GM03348 (cell line): ENCODE measurements at regions not wholly inside any gene's neighbourhood (a gene's known extent, or its start where the extent isn't known, plus 50 kb on each side); places are given as distances from the start of the nearest gene placed in this dataset.

Experiments used
- DNase-seq: peaks from one replicate; pipeline ENCODE4 v3.0.0; 2012; ENCODE audit warnings: low spot score

GRCh38 chrX:16222151-16222550, 54.9 kb downstream of the MAGEB17 start:
- peak; percentile 13 for DNase-seq

- no peak for DNase-seq
Observed at GRCh38 chrX:16223385-16223784, 56.1 kb downstream of the MAGEB17 start.

GRCh38 chrX:16239211-16239610, 71.9 kb downstream of the MAGEB17 start:
- peak; percentile 40 for DNase-seq

- no peak for DNase-seq
Observed at GRCh38 chrX:16240231-16240905, 73.1 kb downstream of the MAGEB17 start.

- no peak for DNase-seq
Observed at GRCh38 chrX:16240968-16241367, 73.7 kb downstream of the MAGEB17 start.

GRCh38 chrX:16250296-16250695, 83.0 kb downstream of the MAGEB17 start:
- peak; percentile 3 for DNase-seq

- DNase-seq, result no peak
Observed at GRCh38 chrX:16251782-16252181, 84.5 kb downstream of the MAGEB17 start.

GRCh38 chrX:16258882-16259281, 91.6 kb downstream of the MAGEB17 start:
- DNase-seq, result no peak

GRCh38 chrX:16267431-16267830, 100.2 kb downstream of the MAGEB17 start:
- DNase-seq, result no peak

- DNase-seq, result no peak
Observed at GRCh38 chrX:16268206-16268605, 100.9 kb downstream of the MAGEB17 start.

GRCh38 chrX:16278927-16279326, 111.6 kb downstream of the MAGEB17 start:
- DNase-seq, result no peak

- no peak for DNase-seq
Observed at GRCh38 chrX:16282209-16282608, 114.9 kb downstream of the MAGEB17 start.

GRCh38 chrX:16284842-16285241, 117.6 kb downstream of the MAGEB17 start:
- DNase-seq, result no peak

GRCh38 chrX:16290997-16291396, 123.7 kb downstream of the MAGEB17 start:
- no peak for DNase-seq

GRCh38 chrX:16300831-16301230, 133.6 kb downstream of the MAGEB17 start:
- DNase-seq, result no peak

GRCh38 chrX:16304751-16305150, 137.5 kb downstream of the MAGEB17 start:
- DNase-seq, result no peak

- DNase-seq, result no peak
Observed at GRCh38 chrX:16305187-16305586, 137.9 kb downstream of the MAGEB17 start.

- no peak for DNase-seq
Observed at GRCh38 chrX:16307950-16308349, 140.7 kb downstream of the MAGEB17 start.

- DNase-seq, result no peak
Observed at GRCh38 chrX:16308773-16309172, 141.5 kb downstream of the MAGEB17 start.

GRCh38 chrX:16310326-16310725, 143.0 kb downstream of the MAGEB17 start:
- DNase-seq, result no peak

GRCh38 chrX:16311671-16312070, 144.4 kb downstream of the MAGEB17 start:
- no peak for DNase-seq

- DNase-seq, result no peak
Observed at GRCh38 chrX:16312761-16313623, 145.7 kb downstream of the MAGEB17 start.

- DNase-seq, result no peak
Observed at GRCh38 chrX:16316331-16316730, 149.1 kb downstream of the MAGEB17 start.
